H1 (cell line): ENCODE measurements at regions not wholly inside any gene's neighbourhood (a gene's known extent, or its start where the extent isn't known, plus 50 kb on each side); places are given as distances from the start of the nearest gene placed in this dataset.

ENCODE experiments used
- CTCF ChIA-PET: fragments of 300-600 bp; sonication (Branson Sonifier 250); formaldehyde crosslinking; loops from one replicate; lab custom pipeline; 2021; ENCODE audit not compliant: partially characterized antibody; lab: Charles Lee
- POLR2A ChIA-PET: fragments of 300-600 bp; sonication (Branson Sonifier 250); formaldehyde crosslinking; loops from one replicate; lab custom pipeline; 2021; ENCODE audit warnings: inconsistent platforms; ENCODE audit not compliant: partially characterized antibody; lab: Charles Lee
- DNase-seq, 2 experiments: peaks; one replicate each; pipeline versions ENCODE4 v3.0.0 to v3.0.0-alpha.2; 2010 to 2022; ENCODE audit warnings: low spot score in 2 of 2, low read depth in 1 of 2, mixed read lengths in 1 of 2
- FAIRE-seq: peaks from 2 replicates; lab custom pipeline; 2011; peaks lifted over from hg19 to GRCh38; lab: Jason Lieb, UNC
- H2AFZ ChIP-seq: 2 replicates; pipeline ENCODE4 v1.8.1; 2012; ENCODE audit warnings: low read length, inconsistent platforms
- H2AK5ac ChIP-seq: 2 replicates; pipeline ENCODE4 v1.6.1; 2013; ENCODE audit warnings: low read depth, low read length
- H2BK120ac ChIP-seq: replicated peaks from 2 replicates; pipeline ENCODE3; 2013; ENCODE audit warnings: low read depth, low read length, inconsistent platforms
- H2BK12ac ChIP-seq: 2 replicates; pipeline ENCODE4 v1.6.1; 2013; ENCODE audit warnings: low read depth, low read length
- H2BK15ac ChIP-seq: 2 replicates; pipeline ENCODE4 v1.6.1; 2013; ENCODE audit warnings: low read length
- H2BK20ac ChIP-seq: 2 replicates; pipeline ENCODE4 v1.6.1; 2013; ENCODE audit warnings: low read length
- H2BK5ac ChIP-seq: 2 replicates; pipeline ENCODE4 v1.6.1; 2013; ENCODE audit warnings: low read depth, low read length
- H3K14ac ChIP-seq: 2 replicates; pipeline ENCODE4 v1.6.1; 2013; ENCODE audit warnings: inconsistent platforms; ENCODE audit not compliant: insufficient read length
- H3K18ac ChIP-seq: 2 replicates; pipeline ENCODE4 v1.6.1; 2013; ENCODE audit warnings: low read length; ENCODE audit errors: extremely low read depth
- H3K23ac ChIP-seq: 2 replicates; pipeline ENCODE4 v1.6.1; 2013; ENCODE audit warnings: inconsistent platforms; ENCODE audit not compliant: insufficient read length
- H3K23me2 ChIP-seq: 2 replicates; pipeline ENCODE4 v1.6.1; 2013; ENCODE audit warnings: low read depth, low read length
- H3K27ac ChIP-seq: 2 replicates; pipeline ENCODE4 v1.6.1; 2011; ENCODE audit warnings: low read depth, low read length, inconsistent platforms
- H3K27me3 ChIP-seq, 4 experiments: replicated peaks in 1 of 4; 1 replicate in 1 of 4; 2 replicates in 3 of 4; pipeline versions ENCODE4 v1.6.1 to v1.8.1; 2011 to 2013; ENCODE audit warnings: low read length in 3 of 4, mild to moderate bottlenecking in 3 of 4, inconsistent platforms in 2 of 4, mixed read lengths in 2 of 4, moderate library complexity in 1 of 4; ENCODE audit not compliant: control insufficient read depth in 3 of 4, insufficient read depth in 3 of 4; ENCODE audit errors: extremely low read depth in 1 of 4
- H3K36me3 ChIP-seq, 4 experiments: 2 replicates each; pipeline versions ENCODE4 v1.6.1 to v1.8.1; 2011 to 2013; ENCODE audit warnings: mild to moderate bottlenecking in 4 of 4, low read length in 3 of 4, moderate library complexity in 2 of 4, control low read depth in 1 of 4, inconsistent platforms in 1 of 4; ENCODE audit not compliant: insufficient read depth in 4 of 4, control insufficient read depth in 2 of 4
- H3K4ac ChIP-seq: replicated peaks from 2 replicates; pipeline ENCODE3; 2013; ENCODE audit warnings: low read length, low read depth, mixed read lengths, inconsistent platforms; ENCODE audit not compliant: insufficient read length
- H3K4me1 ChIP-seq, 4 experiments: replicated peaks in 1 of 4; 1 replicate in 1 of 4; 2 replicates in 3 of 4; pipeline versions ENCODE4 v1.6.1 to v1.8.1; 2011 to 2013; ENCODE audit warnings: low read length in 3 of 4, inconsistent platforms in 2 of 4, mixed read lengths in 1 of 4; ENCODE audit not compliant: insufficient read depth in 4 of 4, control insufficient read depth in 3 of 4
- H3K4me2 ChIP-seq, 2 experiments: 2 replicates each; pipeline versions ENCODE4 v1.6.1 to v1.8.1; 2011 to 2013; ENCODE audit warnings: low read depth in 2 of 2, low read length in 2 of 2, control low read depth in 1 of 2, inconsistent platforms in 1 of 2, mild to moderate bottlenecking in 1 of 2; ENCODE audit not compliant: insufficient read depth in 1 of 2
- H3K4me3 ChIP-seq, 4 experiments: fragments of 200-600, 300-600 bp in 1 of 4; sonication (generic), shearing (Covaris generic), sonication (Bioruptor Twin) in 1 of 4; 2 replicates each; pipeline versions ENCODE4 v1.5.1 to v1.8.1; 2011 to 2016; ENCODE audit warnings: low read length in 4 of 4, low read depth in 3 of 4, control low read depth in 2 of 4, inconsistent platforms in 2 of 4, mild to moderate bottlenecking in 2 of 4, mixed read lengths in 1 of 4, moderate library complexity in 1 of 4; ENCODE audit not compliant: insufficient read depth in 2 of 4; ENCODE audit errors: extremely low read depth in 1 of 4
- H3K56ac ChIP-seq: replicated peaks from 2 replicates; pipeline ENCODE3; 2013; ENCODE audit warnings: low read depth, mild to moderate bottlenecking, mixed read lengths, low read length, inconsistent platforms; ENCODE audit not compliant: insufficient read length
- H3K79me1 ChIP-seq: 2 replicates; pipeline ENCODE4 v1.6.1; 2013; ENCODE audit warnings: low read depth, low read length, control low read depth
- H3K79me2 ChIP-seq, 2 experiments: 2 replicates each; pipeline versions ENCODE4 v1.6.1 to v1.8.1; 2012 to 2013; ENCODE audit warnings: low read length in 2 of 2, mild to moderate bottlenecking in 2 of 2, inconsistent platforms in 1 of 2; ENCODE audit not compliant: insufficient read depth in 2 of 2, control insufficient read depth in 1 of 2
- H3K9ac ChIP-seq, 4 experiments: replicated peaks in 1 of 4; 1 replicate in 1 of 4; 2 replicates in 3 of 4; pipeline versions ENCODE4 v1.6.1 to v1.8.1; 2011 to 2013; ENCODE audit warnings: low read depth in 3 of 4, low read length in 3 of 4, control low read depth in 2 of 4, mild to moderate bottlenecking in 2 of 4, moderate library complexity in 2 of 4, inconsistent platforms in 1 of 4; ENCODE audit errors: extremely low read depth in 1 of 4
- H3K9me3 ChIP-seq, 2 experiments: 2 replicates each; pipeline versions ENCODE4 v1.6.1 to v1.8.1; 2012 to 2013; ENCODE audit warnings: mild to moderate bottlenecking in 2 of 2, moderate library complexity in 2 of 2, control low read depth in 1 of 2, inconsistent platforms in 1 of 2, low read depth in 1 of 2, low read length in 1 of 2, mixed read lengths in 1 of 2; ENCODE audit not compliant: insufficient read depth in 2 of 2
- H4K20me1 ChIP-seq, 2 experiments: replicated peaks in 1 of 2; 2 replicates each; pipeline versions ENCODE3 to v1.8.1; 2011 to 2013; ENCODE audit warnings: inconsistent platforms in 2 of 2, low read length in 2 of 2, mild to moderate bottlenecking in 1 of 2; ENCODE audit not compliant: insufficient read depth in 2 of 2, control insufficient read depth in 1 of 2
- H4K5ac ChIP-seq: 2 replicates; pipeline ENCODE4 v1.6.1; 2013; ENCODE audit warnings: low read length, low read depth, mixed read lengths, inconsistent platforms; ENCODE audit not compliant: insufficient read length
- H4K8ac ChIP-seq: 2 replicates; pipeline ENCODE4 v1.8.0; 2013; ENCODE audit warnings: mild to moderate bottlenecking, moderate library complexity, low read length, inconsistent platforms; ENCODE audit not compliant: insufficient read depth; ENCODE audit errors: extremely low read depth
- H4K91ac ChIP-seq: replicated peaks from 2 replicates; pipeline ENCODE3; 2013; ENCODE audit warnings: low read length, mixed read lengths, inconsistent platforms; ENCODE audit not compliant: insufficient read length
- WGBS, 2 experiments: shearing (Covaris generic) in 1 of 2; methylation state at CpG; one replicate each; pipeline versions ENCODE4 v1.1.6 to v1.1.7; 2013 to 2015; ENCODE audit warnings: low lambda C conversion rate in 2 of 2, mixed read lengths in 2 of 2, inconsistent platforms in 1 of 2, low coverage in 1 of 2, missing lambda C conversion rate in 1 of 2; ENCODE audit not compliant: insufficient replicate concordance in 2 of 2, insufficient coverage in 1 of 2, insufficient read length in 1 of 2; ENCODE audit errors: extremely low coverage in 1 of 2, missing lambda C conversion rate in 1 of 2; 5-methylcytosine and 5-hydroxymethylcytosine counted together
- TF ChIP-seq, protein P1 (sequence below): IDR thresholded peaks from 2 replicates; pipeline ENCODE4 v1.6.1; 2011; ENCODE audit warnings: low read length, improper control_type of control experiment

DNA sequence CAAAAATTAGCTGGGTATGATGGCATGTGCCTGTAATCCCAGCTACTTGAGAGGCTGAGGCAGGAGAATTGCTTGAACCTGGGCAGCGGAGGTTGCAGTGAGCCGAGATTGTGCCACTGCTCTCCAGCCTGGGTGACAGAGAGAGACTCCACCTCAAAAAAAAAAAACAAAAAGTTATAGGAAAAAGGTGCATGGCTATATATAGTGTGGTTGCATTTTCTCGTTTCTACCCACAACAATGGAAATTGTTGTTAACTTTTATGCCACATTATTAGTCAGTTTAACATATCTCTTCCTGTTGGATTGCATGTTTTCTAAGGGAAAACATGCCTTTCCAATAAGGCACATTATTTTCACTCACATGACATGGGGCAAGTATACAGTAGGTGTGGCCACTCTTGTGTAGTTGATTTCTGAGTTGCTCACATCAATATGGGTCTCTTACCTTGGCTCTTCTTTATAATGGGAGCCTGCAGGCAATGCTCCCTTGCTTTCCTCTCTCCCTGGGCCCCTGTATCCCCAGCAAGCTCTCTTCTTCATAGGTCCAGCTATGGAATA is 610.0 kb downstream of the RNF144A start:
- POLR2A ChIA-PET: no interaction called here
- no peaks in the 10 kb centered on the region for H3K4me1 ChIP-seq
- 94% methylated on average over 3 of the region's 3 CpGs; no CpG with 5 or more reads in 1 of the 2 experiments for WGBS, 2 experiments

More for the DNA sequence above, 610.0 kb downstream of the RNF144A start:
- no peak overlapping the region for H3K18ac ChIP-seq
- no peak overlapping the region for H2BK120ac ChIP-seq
- H3K27ac ChIP-seq: no peak overlapping the region
- peaks cover 14 to 21% of the 10 kb centered on the region in 2 experiments for H3K9me3 ChIP-seq
- H3K79me1 ChIP-seq: no peaks in the 10 kb centered on the region
- H3K23me2 ChIP-seq: no peaks in the 10 kb centered on the region
- no peak overlapping the region for H4K91ac ChIP-seq
- no peaks in the 10 kb centered on the region for H3K27me3 ChIP-seq
- H3K23ac ChIP-seq: no peak overlapping the region
- TF ChIP-seq, protein P1, sequence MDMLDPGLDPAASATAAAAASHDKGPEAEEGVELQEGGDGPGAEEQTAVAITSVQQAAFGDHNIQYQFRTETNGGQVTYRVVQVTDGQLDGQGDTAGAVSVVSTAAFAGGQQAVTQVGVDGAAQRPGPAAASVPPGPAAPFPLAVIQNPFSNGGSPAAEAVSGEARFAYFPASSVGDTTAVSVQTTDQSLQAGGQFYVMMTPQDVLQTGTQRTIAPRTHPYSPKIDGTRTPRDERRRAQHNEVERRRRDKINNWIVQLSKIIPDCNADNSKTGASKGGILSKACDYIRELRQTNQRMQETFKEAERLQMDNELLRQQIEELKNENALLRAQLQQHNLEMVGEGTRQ: no peak
- H3K4ac ChIP-seq: no peak overlapping the region
- CTCF ChIA-PET: no interaction called here
- FAIRE-seq (no peak), DNase-seq (no peak)
- no peak overlapping the region for H2BK5ac ChIP-seq
- no peak overlapping the region for H3K56ac ChIP-seq
- no peak overlapping the region for H3K14ac ChIP-seq
- no peak overlapping the region for H2AK5ac ChIP-seq
- H4K20me1 ChIP-seq: no peaks in the 10 kb centered on the region
- no peak overlapping the region for H3K4me2 ChIP-seq
- peaks cover 0 to 8% (median 0%) of the 10 kb centered on the region in 4 experiments; a peak in 1 of 8 replicates for H3K36me3 ChIP-seq
- no peak overlapping the region for H2BK20ac ChIP-seq
- no peaks in the 10 kb centered on the region for H3K79me2 ChIP-seq
- H4K5ac ChIP-seq: no peak overlapping the region
- no peak overlapping the region for H2BK12ac ChIP-seq
- H2BK15ac ChIP-seq: no peak overlapping the region
- no peak overlapping the region for H3K4me3 ChIP-seq
- no peak overlapping the region for H4K8ac ChIP-seq
- H3K9ac ChIP-seq: no peak overlapping the region
- H2AFZ ChIP-seq: no peak overlapping the region
